ENCODE measurements at regions not wholly inside any gene's neighbourhood (a gene's known extent, or its start where the extent isn't known, plus 50 kb on each side); places are given as distances from the start of the nearest gene placed in this dataset.
"Not testable (repeated sequence)": the region's sequence is repeated elsewhere in the genome, so short reads cannot be mapped to it uniquely, and the experiment has no call there.

- DNase-seq (ENCODE audit: low spot score) = no peak
Measured at GRCh38 chr22:22345781-22346180, 101.2 kb downstream of the VPREB1 start.

GRCh38 chr22:22346401-22347107 is 102.0 kb downstream of the VPREB1 start:
- no peak for DNase-seq (ENCODE audit: low spot score)

- no peak for DNase-seq (ENCODE audit: low spot score)
Measured at GRCh38 chr22:22348127-22348814, 103.7 kb downstream of the VPREB1 start.

- DNase-seq (ENCODE audit: low spot score) = no peak
Measured at GRCh38 chr22:22348815-22349454, 104.3 kb downstream of the VPREB1 start.

- DNase-seq (ENCODE audit: low spot score) = no peak
Measured at GRCh38 chr22:22349455-22349836, 104.9 kb downstream of the VPREB1 start.

DNA sequence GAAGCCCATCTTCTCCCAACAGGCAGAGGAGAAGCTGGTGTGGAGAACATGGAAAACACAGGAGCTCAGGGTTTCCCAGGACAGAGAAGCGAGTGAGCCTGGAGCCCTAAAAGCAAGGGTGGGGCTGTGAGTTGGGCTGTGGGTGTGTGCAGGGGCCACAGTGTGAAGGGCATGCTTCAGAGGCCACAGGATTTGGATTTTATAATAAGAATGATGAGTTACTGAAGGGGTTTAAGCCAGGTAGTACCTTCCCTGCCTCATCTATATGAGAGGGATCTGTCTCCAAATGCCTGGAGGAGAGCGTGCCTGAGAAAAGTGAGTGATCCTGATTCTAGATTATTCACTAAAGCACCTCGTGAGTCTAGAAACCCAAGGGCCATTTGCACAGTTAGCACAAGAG is 106.8 kb downstream of the VPREB1 start:
- no peak for DNase-seq (ENCODE audit: low spot score)

DNA sequence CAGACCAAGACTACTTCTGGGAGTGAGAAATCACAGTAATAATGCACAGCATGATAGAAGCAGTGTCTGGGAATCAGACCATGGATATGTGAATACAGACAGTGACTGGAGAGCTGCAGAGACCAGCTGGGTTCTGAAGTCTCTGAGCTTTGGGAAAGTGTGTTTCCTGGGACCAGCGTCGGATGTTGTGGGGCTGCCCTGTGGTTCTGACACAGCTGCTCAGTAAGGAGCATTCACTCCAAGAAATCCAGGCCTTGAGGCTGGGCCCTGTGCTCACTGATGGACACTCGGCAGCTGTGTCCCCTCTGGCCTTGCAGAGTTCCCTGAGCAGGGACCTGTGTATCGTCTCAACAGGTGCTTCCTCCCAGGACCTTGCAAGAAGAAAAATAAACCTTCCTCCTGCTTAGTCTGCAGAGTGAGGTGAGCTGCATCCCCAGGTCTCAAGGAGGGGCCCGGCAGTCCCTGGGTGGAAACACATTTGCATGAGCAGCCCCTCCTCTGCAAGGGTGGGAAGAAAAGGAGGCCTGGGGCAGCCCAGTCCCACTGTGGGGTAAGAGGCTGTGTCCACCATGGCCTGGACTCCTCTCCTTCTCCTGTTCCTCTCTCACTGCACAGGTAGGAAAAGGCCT is 107.9 kb downstream of the VPREB1 start:
- DNase-seq (ENCODE audit: low spot score) = no peak

- no peak for DNase-seq (ENCODE audit: low spot score)
Measured at GRCh38 chr22:22355096-22355834, 110.7 kb downstream of the VPREB1 start.

- DNase-seq (ENCODE audit: low spot score) = no peak
Measured at GRCh38 chr22:22357024-22357883, 112.7 kb downstream of the VPREB1 start.

DNA sequence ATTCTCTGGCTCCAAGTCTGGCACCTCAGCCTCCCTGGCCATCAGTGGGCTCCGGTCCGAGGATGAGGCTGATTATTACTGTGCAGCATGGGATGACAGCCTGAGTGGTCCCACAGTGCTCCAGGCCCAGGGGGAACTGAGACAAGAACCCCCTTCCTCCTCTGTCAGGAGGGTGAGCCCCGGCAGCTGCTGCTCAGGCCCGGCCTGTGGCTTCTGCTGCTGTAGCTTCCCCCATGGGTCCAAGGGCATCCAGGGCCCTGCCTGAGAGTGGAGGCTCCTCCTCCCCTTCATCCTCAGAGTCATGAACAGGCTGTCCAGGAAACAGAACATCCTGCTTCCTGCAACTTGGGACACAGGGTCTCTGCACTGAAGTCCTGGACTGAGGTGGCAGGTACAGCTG is 113.6 kb downstream of the VPREB1 start:
- DNase-seq (ENCODE audit: low spot score) = no peak

DNA sequence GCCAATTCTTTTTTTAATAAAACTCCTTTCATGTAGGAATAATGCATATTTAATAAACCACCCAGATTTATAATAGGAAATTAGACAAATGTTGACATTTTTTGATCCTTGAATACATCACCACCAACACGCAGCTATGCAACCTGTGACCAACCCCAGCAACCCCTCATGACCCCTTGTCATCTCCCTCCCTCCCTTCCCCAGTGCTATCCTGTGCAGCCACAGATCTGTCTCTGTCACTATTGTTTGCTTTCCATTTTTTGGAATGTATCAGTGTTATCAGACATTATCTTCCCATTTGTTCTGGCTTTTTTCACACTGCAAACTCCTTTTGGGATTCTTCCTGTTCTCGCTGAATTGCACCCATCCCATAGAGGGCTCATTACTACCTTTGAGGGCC is 114.1 kb downstream of the VPREB1 start:
- DNase-seq (ENCODE audit: low spot score) = no peak

DNA sequence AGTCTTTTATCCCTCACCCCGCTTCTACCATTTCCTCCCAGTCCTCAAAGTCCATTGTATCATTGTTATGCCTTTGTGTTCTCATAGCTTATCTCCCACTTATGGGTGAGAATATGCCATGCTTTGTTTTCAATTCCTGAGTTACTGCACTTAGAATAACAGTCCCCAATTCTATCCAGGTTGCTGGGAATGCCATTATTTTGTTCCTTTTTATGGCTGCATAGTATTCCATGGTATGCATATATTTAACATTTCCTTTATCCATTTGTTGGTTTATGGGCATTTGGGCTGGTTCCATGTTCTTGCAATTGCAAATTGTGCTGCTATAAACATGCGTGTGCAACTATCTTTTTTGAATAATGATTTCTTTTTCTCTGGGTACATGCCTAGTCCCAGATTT is 114.9 kb downstream of the VPREB1 start:
- DNase-seq (ENCODE audit: low spot score) = no peak

GRCh38 chr22:22360014-22360413 is 115.4 kb downstream of the VPREB1 start:
- no peak for DNase-seq (ENCODE audit: low spot score)

- DNase-seq (ENCODE audit: low spot score) = no peak
Measured at GRCh38 chr22:22362311-22362710, 117.7 kb downstream of the VPREB1 start.

GRCh38 chr22:22362936-22363335 is 118.3 kb downstream of the VPREB1 start:
- DNase-seq (ENCODE audit: low spot score) = no peak

GRCh38 chr22:22364207-22364606 is 119.6 kb downstream of the VPREB1 start:
- DNase-seq (ENCODE audit: low spot score) = no peak

GRCh38 chr22:22366537-22366936 is 122.0 kb downstream of the VPREB1 start:
- no peak for DNase-seq (ENCODE audit: low spot score)

GRCh38 chr22:22368516-22368915 is 123.9 kb downstream of the VPREB1 start:
- no peak for DNase-seq (ENCODE audit: low spot score)

DNA sequence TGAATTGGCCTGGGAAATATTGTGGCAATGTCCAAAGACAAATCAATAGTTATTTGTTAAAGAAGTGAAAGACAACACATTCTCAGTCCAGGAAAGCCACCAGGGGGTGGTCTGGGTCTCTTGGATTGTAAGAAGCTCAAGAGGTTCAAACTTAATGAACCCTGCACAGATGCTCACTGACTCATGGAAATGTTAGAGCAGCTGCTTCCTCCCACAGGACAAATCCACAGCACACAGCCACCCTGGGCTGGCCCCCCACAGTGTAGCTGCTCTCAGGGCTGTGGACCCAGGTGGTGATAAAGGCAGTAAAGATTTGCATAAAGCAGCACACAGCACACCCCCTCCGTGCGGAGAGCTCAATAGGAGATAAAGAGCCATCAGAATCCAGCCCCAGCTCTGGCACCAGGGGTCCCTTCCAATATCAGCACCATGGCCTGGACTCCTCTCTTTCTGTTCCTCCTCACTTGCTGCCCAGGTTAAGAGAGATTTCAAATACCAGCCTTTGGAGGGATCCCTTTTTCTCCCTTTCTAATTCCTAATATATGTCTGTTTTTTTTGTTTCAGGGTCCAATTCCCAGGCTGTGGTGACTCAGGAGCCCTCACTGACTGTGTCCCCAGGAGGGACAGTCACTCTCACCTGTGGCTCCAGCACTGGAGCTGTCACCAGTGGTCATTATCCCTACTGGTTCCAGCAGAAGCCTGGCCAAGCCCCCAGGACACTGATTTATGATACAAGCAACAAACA is 124.8 kb downstream of the VPREB1 start:
- not testable (repeated sequence) for DNase-seq (ENCODE audit: low spot score)

DNA sequence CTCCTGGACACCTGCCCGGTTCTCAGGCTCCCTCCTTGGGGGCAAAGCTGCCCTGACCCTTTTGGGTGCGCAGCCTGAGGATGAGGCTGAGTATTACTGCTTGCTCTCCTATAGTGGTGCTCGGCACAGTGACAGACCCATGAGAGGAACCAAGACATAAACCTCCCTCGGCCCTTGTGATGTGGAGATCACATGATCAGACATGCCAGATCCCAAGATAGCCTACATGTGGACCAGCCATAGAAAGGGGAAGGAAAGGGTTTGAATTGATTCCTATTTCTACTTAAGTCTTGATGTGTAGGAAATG is 125.3 kb downstream of the VPREB1 start:
- no peak for DNase-seq (ENCODE audit: low spot score)
